Muscle of back (tissue), 3 donors: ENCODE measurements at regions not wholly inside any gene's neighbourhood (a gene's known extent, or its start where the extent isn't known, plus 50 kb on each side); places are given as distances from the start of the nearest gene placed in this dataset.
"Not testable (repeated sequence)": the region's sequence is repeated elsewhere in the genome, so short reads cannot be mapped to it uniquely, and the experiment has no call there.

Experiments used
- DNase-seq, 3 donors: peaks; one replicate each; pipeline versions ENCODE4 v3.0.0 to v3.0.0-alpha.2; 2013

- DNase-seq, result no peak
Observed at GRCh38 chr6:1230689-1231605, 81.0 kb upstream of the FOXQ1 start.

- DNase-seq, result no peak
Observed at GRCh38 chr6:1230281-1230680, 81.6 kb upstream of the FOXQ1 start.

- no peak for DNase-seq
Observed at GRCh38 chr6:1229808-1230207, 82.1 kb upstream of the FOXQ1 start.

GRCh38 chr6:1229301-1229700 is 82.6 kb upstream of the FOXQ1 start:
- no peak for DNase-seq

GRCh38 chr6:1228754-1229191 is 83.1 kb upstream of the FOXQ1 start:
- no peak for DNase-seq

GRCh38 chr6:1227935-1228753 is 83.8 kb upstream of the FOXQ1 start:
- DNase-seq, result no peak

- no peak for DNase-seq
Observed at GRCh38 chr6:1227600-1227934, 84.3 kb upstream of the FOXQ1 start.

GRCh38 chr6:1226277-1227099 is 85.4 kb upstream of the FOXQ1 start:
- peak in 1 of 3 donors; percentile 56 for DNase-seq

GRCh38 chr6:1224514-1224913 is 87.4 kb upstream of the FOXQ1 start:
- DNase-seq, result no peak

- DNase-seq, result no peak
Observed at GRCh38 chr6:1222728-1223595, 88.9 kb upstream of the FOXQ1 start.

GRCh38 chr6:1217396-1217795 is 94.5 kb upstream of the FOXQ1 start:
- DNase-seq, result no peak

- no peak for DNase-seq
Observed at GRCh38 chr6:1216488-1216974, 95.4 kb upstream of the FOXQ1 start.

GRCh38 chr6:1215884-1216487 is 95.9 kb upstream of the FOXQ1 start:
- DNase-seq, result no peak

GRCh38 chr6:1215023-1215422 is 96.9 kb upstream of the FOXQ1 start:
- no peak for DNase-seq

- no peak for DNase-seq
Observed at GRCh38 chr6:1212919-1213318, 99.0 kb upstream of the FOXQ1 start.

- not testable (repeated sequence) for DNase-seq
Observed at GRCh38 chr6:1212138-1212537, 99.8 kb upstream of the FOXQ1 start.

- DNase-seq, result not testable (repeated sequence)
Observed at GRCh38 chr6:1210631-1211030, 101.3 kb upstream of the FOXQ1 start.

- no peak for DNase-seq
Observed at GRCh38 chr6:1208876-1209275, 103.0 kb upstream of the FOXQ1 start.

GRCh38 chr6:1203546-1203945 is 108.4 kb upstream of the FOXQ1 start:
- DNase-seq, result no peak

- no peak for DNase-seq
Observed at GRCh38 chr6:1202201-1202600, 109.7 kb upstream of the FOXQ1 start.
